ENCODE measurements at regions not wholly inside any gene's neighbourhood (a gene's known extent, or its start where the extent isn't known, plus 50 kb on each side); places are given as distances from the start of the nearest gene placed in this dataset.

DNA sequence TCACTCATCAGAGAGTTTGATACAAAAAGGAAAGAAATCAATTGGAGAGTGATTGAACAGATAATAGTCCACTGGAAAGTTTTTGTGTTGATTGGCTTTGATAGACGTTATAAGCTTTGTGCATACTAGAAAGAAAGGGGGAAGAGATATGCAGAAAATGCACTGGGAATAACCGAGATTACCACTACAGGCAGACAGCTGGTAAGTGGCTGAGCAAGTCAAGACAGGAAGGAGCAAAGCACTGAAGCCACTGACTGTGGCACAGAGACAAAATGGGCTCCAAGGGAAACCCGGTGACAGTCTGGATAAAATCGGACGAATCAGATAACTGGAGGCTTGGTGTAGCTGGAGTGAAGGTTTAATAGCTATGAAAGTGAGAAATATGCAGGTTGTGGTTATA lies 209.0 kb downstream of the SIM1 start:
- DNase-seq (ENCODE audit: low read depth in 1 of 2, low spot score in 1 of 2): no peak
- TF ChIP-seq, protein P1, sequence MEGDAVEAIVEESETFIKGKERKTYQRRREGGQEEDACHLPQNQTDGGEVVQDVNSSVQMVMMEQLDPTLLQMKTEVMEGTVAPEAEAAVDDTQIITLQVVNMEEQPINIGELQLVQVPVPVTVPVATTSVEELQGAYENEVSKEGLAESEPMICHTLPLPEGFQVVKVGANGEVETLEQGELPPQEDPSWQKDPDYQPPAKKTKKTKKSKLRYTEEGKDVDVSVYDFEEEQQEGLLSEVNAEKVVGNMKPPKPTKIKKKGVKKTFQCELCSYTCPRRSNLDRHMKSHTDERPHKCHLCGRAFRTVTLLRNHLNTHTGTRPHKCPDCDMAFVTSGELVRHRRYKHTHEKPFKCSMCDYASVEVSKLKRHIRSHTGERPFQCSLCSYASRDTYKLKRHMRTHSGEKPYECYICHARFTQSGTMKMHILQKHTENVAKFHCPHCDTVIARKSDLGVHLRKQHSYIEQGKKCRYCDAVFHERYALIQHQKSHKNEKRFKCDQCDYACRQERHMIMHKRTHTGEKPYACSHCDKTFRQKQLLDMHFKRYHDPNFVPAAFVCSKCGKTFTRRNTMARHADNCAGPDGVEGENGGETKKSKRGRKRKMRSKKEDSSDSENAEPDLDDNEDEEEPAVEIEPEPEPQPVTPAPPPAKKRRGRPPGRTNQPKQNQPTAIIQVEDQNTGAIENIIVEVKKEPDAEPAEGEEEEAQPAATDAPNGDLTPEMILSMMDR (IDR thresholded peaks at IDR 0.05; ENCODE audit: insufficient read depth, low read length): no peak
- TF ChIP-seq GABPA (IDR thresholded peaks at IDR 0.05; ENCODE audit: low read depth) (no peak), POLR2AphosphoS5 (IDR thresholded peaks at IDR 0.05; ENCODE audit: low read depth) (no peak), SPI1 (IDR thresholded peaks at IDR 0.05; ENCODE audit: borderline replicate concordance, low read depth) (no peak)
- TF ChIP-seq, protein P2, sequence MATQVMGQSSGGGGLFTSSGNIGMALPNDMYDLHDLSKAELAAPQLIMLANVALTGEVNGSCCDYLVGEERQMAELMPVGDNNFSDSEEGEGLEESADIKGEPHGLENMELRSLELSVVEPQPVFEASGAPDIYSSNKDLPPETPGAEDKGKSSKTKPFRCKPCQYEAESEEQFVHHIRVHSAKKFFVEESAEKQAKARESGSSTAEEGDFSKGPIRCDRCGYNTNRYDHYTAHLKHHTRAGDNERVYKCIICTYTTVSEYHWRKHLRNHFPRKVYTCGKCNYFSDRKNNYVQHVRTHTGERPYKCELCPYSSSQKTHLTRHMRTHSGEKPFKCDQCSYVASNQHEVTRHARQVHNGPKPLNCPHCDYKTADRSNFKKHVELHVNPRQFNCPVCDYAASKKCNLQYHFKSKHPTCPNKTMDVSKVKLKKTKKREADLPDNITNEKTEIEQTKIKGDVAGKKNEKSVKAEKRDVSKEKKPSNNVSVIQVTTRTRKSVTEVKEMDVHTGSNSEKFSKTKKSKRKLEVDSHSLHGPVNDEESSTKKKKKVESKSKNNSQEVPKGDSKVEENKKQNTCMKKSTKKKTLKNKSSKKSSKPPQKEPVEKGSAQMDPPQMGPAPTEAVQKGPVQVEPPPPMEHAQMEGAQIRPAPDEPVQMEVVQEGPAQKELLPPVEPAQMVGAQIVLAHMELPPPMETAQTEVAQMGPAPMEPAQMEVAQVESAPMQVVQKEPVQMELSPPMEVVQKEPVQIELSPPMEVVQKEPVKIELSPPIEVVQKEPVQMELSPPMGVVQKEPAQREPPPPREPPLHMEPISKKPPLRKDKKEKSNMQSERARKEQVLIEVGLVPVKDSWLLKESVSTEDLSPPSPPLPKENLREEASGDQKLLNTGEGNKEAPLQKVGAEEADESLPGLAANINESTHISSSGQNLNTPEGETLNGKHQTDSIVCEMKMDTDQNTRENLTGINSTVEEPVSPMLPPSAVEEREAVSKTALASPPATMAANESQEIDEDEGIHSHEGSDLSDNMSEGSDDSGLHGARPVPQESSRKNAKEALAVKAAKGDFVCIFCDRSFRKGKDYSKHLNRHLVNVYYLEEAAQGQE (IDR thresholded peaks at IDR 0.05; ENCODE audit: insufficient replicate concordance, low read depth): no peak
- Histone ChIP-seq H3K27me3 (ENCODE audit: insufficient read depth, poor library complexity, severe bottlenecking) (no peaks in the 10 kb centered on the region), H3K4me3 (replicated peaks; ENCODE audit: insufficient read depth, low read length) (no peak overlapping the region), H3K27ac (replicated peaks) (no peak overlapping the region)

- DNase-seq (ENCODE audit: low read depth in 1 of 2, low spot score in 1 of 2): no peak
- no peaks in the 10 kb centered on the region for H3K27me3 ChIP-seq (ENCODE audit: insufficient read depth, poor library complexity, severe bottlenecking)
- no peak overlapping the region for H3K27ac ChIP-seq (replicated peaks)
- TF ChIP-seq, protein P2 (IDR thresholded peaks at IDR 0.05; ENCODE audit: insufficient replicate concordance, low read depth): no peak
- TF ChIP-seq SPI1 (IDR thresholded peaks at IDR 0.05; ENCODE audit: borderline replicate concordance, low read depth) (no peak), POLR2AphosphoS5 (IDR thresholded peaks at IDR 0.05; ENCODE audit: low read depth) (no peak), GABPA (IDR thresholded peaks at IDR 0.05; ENCODE audit: low read depth) (no peak)
- TF ChIP-seq, protein P1 (IDR thresholded peaks at IDR 0.05; ENCODE audit: insufficient read depth, low read length): no peak
- no peak overlapping the region for H3K4me3 ChIP-seq (replicated peaks; ENCODE audit: insufficient read depth, low read length)
These were observed 217.6 kb downstream of the SIM1 start for GRCh38 chr6:100247123-100247522.

GRCh38 chr6:100246206-100246605 lies 218.5 kb downstream of the SIM1 start:
- Histone ChIP-seq H3K27me3 (ENCODE audit: insufficient read depth, poor library complexity, severe bottlenecking) (no peaks in the 10 kb centered on the region), H3K4me3 (replicated peaks; ENCODE audit: insufficient read depth, low read length) (no peak overlapping the region), H3K27ac (replicated peaks) (no peak overlapping the region)
- DNase-seq (ENCODE audit: low read depth in 1 of 2, low spot score in 1 of 2): no peak
- TF ChIP-seq, protein P2 (IDR thresholded peaks at IDR 0.05; ENCODE audit: insufficient replicate concordance, low read depth): no peak
- TF ChIP-seq POLR2AphosphoS5 (IDR thresholded peaks at IDR 0.05; ENCODE audit: low read depth): no peak
- TF ChIP-seq, protein P1 (IDR thresholded peaks at IDR 0.05; ENCODE audit: insufficient read depth, low read length): no peak

Measured in HL-60 (cell line).